Neural cell (in vitro differentiated cells): ENCODE measurements at regions not wholly inside any gene's neighbourhood (a gene's known extent, or its start where the extent isn't known, plus 50 kb on each side); places are given as distances from the start of the nearest gene placed in this dataset.

Source experiments
- H2AFZ ChIP-seq: fragments of 200-600, 300-800 bp; sonication (generic), shearing (Covaris generic); 2 replicates; pipeline ENCODE4 v1.6.0; 2014; ENCODE audit warnings: low read depth, mild to moderate bottlenecking, antibody characterized with exemption, low read length, moderate library complexity
- H3F3A ChIP-seq: fragments of 200-600 bp; shearing (Covaris generic); 2 replicates; pipeline ENCODE4 v1.6.1; 2016; ENCODE audit warnings: mild to moderate bottlenecking, moderate library complexity, mixed read lengths, antibody characterized with exemption, low read length; ENCODE audit not compliant: insufficient read depth, poor library complexity, severe bottlenecking
- H3K27ac ChIP-seq: fragments of 200-600, 300-800 bp; sonication (generic), shearing (Covaris generic); 2 replicates; pipeline ENCODE4 v1.5.1; 2014; ENCODE audit warnings: mild to moderate bottlenecking, low read length, moderate library complexity
- H3K27me3 ChIP-seq: fragments of 300-800, 200-600 bp; sonication (generic), shearing (Covaris generic); 2 replicates; pipeline ENCODE4 v1.6.0; 2014; ENCODE audit warnings: mild to moderate bottlenecking, low read depth, low read length, moderate library complexity; ENCODE audit not compliant: insufficient read depth
- H3K36me3 ChIP-seq: fragments of 300-800, 200-600 bp; sonication (generic), shearing (Covaris generic); 2 replicates; pipeline ENCODE4 v1.5.1; 2014; ENCODE audit warnings: mild to moderate bottlenecking, antibody characterized with exemption, low read length, moderate library complexity; ENCODE audit not compliant: insufficient read depth
- H3K4me2 ChIP-seq: fragments of 300-800, 200-600 bp; sonication (generic), shearing (Covaris generic); 2 replicates; pipeline ENCODE4 v1.6.0; 2014; ENCODE audit warnings: mild to moderate bottlenecking, low read length
- H3K4me3 ChIP-seq: fragments of 300-800, 200-600 bp; sonication (generic), shearing (Covaris generic); 2 replicates; pipeline ENCODE4 v1.5.1; 2014; ENCODE audit warnings: mild to moderate bottlenecking, low read length, moderate library complexity
- H3K79me2 ChIP-seq: fragments of 200-600 bp; shearing (Covaris generic); replicated peaks from 2 replicates; pipeline ENCODE4 v1.6.0; 2014; ENCODE audit warnings: mild to moderate bottlenecking, low read length, moderate library complexity; ENCODE audit not compliant: insufficient read depth
- H3K9ac ChIP-seq: fragments of 300-800, 200-600 bp; sonication (generic), shearing (Covaris generic); 2 replicates; pipeline ENCODE4 v1.6.1; 2016; ENCODE audit warnings: mild to moderate bottlenecking, low read length, mixed read lengths
- H3K9me2 ChIP-seq: fragments of 200-600 bp; shearing (Covaris generic); 2 replicates; pipeline ENCODE4 v1.6.1; 2016; ENCODE audit warnings: mild to moderate bottlenecking, low read length, mixed read lengths; ENCODE audit not compliant: insufficient read depth
- H3K9me3 ChIP-seq: fragments of 200-600, 300-800 bp; sonication (generic), shearing (Covaris generic); 2 replicates; pipeline ENCODE4 v1.6.1; 2016; ENCODE audit warnings: mild to moderate bottlenecking, mixed run types, low read length, moderate library complexity, mixed read lengths
- H4K20me1 ChIP-seq: fragments of 200-600 bp; shearing (Covaris generic); 2 replicates; pipeline ENCODE4 v1.6.1; 2016; ENCODE audit warnings: mild to moderate bottlenecking, mixed run types; ENCODE audit not compliant: insufficient read depth
- CTCF ChIP-seq: fragments of 450-650 bp; IDR thresholded peaks from 2 replicates; pipeline ENCODE4 v1.5.1; 2014; ENCODE audit warnings: antibody characterized with exemption, mild to moderate bottlenecking, moderate library complexity; ENCODE audit not compliant: poor library complexity, severe bottlenecking
- EP300 ChIP-seq: fragments of 450-650 bp; conservative IDR thresholded peaks from 2 replicates; pipeline ENCODE4 v1.6.1; 2014; ENCODE audit warnings: antibody characterized with exemption, mild to moderate bottlenecking, moderate library complexity; ENCODE audit not compliant: poor library complexity, severe bottlenecking
- EZH2 ChIP-seq: fragments of 200-600, 300-800 bp; shearing (Covaris generic), sonication (generic); IDR thresholded peaks from 2 replicates; pipeline ENCODE4 v1.6.1; 2014; ENCODE audit warnings: antibody characterized with exemption, low read length, borderline replicate concordance, mild to moderate bottlenecking; ENCODE audit not compliant: insufficient read depth, poor library complexity, severe bottlenecking
- MXI1 ChIP-seq: fragments of 450-650 bp; conservative IDR thresholded peaks from 2 replicates; pipeline ENCODE4 v1.6.1; 2014; ENCODE audit warnings: antibody characterized with exemption, mild to moderate bottlenecking; ENCODE audit not compliant: poor library complexity, severe bottlenecking
- POLR2AphosphoS5 ChIP-seq: IDR thresholded peaks from 2 replicates; pipeline ENCODE4 v1.6.1; 2012
- RAD21 ChIP-seq: fragments of 450-650 bp; conservative IDR thresholded peaks from 2 replicates; pipeline ENCODE4 v1.6.1; 2014; ENCODE audit warnings: antibody characterized with exemption, mild to moderate bottlenecking, moderate library complexity
- REST ChIP-seq: IDR thresholded peaks from 2 replicates; pipeline ENCODE4 v1.6.1; 2012; ENCODE audit warnings: borderline replicate concordance
- SMC3 ChIP-seq: fragments of 450-650 bp; conservative IDR thresholded peaks from 2 replicates; pipeline ENCODE4 v1.6.1; 2014; ENCODE audit warnings: antibody characterized with exemption, mild to moderate bottlenecking, moderate library complexity; ENCODE audit not compliant: poor library complexity
- TAF1 ChIP-seq: IDR thresholded peaks from 2 replicates; pipeline ENCODE4 v1.6.1; 2012; ENCODE audit warnings: low read depth

GRCh38 chr3:115552007-115552406 is 71.3 kb upstream of the GAP43 start:
- Histone ChIP-seq H4K20me1 (no peaks in the 10 kb centered on the region), H3K27ac (peak overlapping the region; percentile 4), H3K9me3 (no peaks in the 10 kb centered on the region), H2AFZ (no peak overlapping the region), H3F3A (no peaks in the 10 kb centered on the region), H3K9ac (no peak overlapping the region), H3K27me3 (no peaks in the 10 kb centered on the region), H3K36me3 (no peaks in the 10 kb centered on the region), H3K4me3 (no peak overlapping the region), H3K79me2 (no peaks in the 10 kb centered on the region), H3K4me2 (no peak overlapping the region), H3K9me2 (no peaks in the 10 kb centered on the region)
- TF ChIP-seq RAD21 (no peak), EP300 (no peak), MXI1 (no peak), SMC3 (no peak), REST (no peak), TAF1 (no peak), CTCF (no peak), EZH2 (no peak), POLR2AphosphoS5 (no peak)

- no peaks in the 10 kb centered on the region for H3K9me3 ChIP-seq
- no peak overlapping the region for H3K4me2 ChIP-seq
- no peak for TF ChIP-seq SMC3
- no peak for TF ChIP-seq POLR2AphosphoS5
- TF ChIP-seq TAF1 = no peak
- no peak for TF ChIP-seq EZH2
- no peak for TF ChIP-seq MXI1
- TF ChIP-seq CTCF = no peak
- TF ChIP-seq RAD21 = no peak
- no peak for TF ChIP-seq REST
- TF ChIP-seq EP300 = no peak
- H3K9me2 ChIP-seq = no peaks in the 10 kb centered on the region
- H3K27ac ChIP-seq = no peak overlapping the region
- no peak overlapping the region for H3K9ac ChIP-seq
- H3K4me3 ChIP-seq = no peak overlapping the region
- no peak overlapping the region for H2AFZ ChIP-seq
- H4K20me1 ChIP-seq = no peaks in the 10 kb centered on the region
- no peaks in the 10 kb centered on the region for H3K79me2 ChIP-seq
- no peaks in the 10 kb centered on the region for H3K36me3 ChIP-seq
- H3F3A ChIP-seq = no peaks in the 10 kb centered on the region
- H3K27me3 ChIP-seq = no peaks in the 10 kb centered on the region
Observed at GRCh38 chr3:115553796-115554486, 69.4 kb upstream of the GAP43 start.
